RWPE1 (cell line): ENCODE measurements at regions not wholly inside any gene's neighbourhood (a gene's known extent, or its start where the extent isn't known, plus 50 kb on each side); places are given as distances from the start of the nearest gene placed in this dataset.

Source experiments
- CTCF ChIA-PET: fragments of 350-600 bp; sonication (Branson Sonifier 250); formaldehyde crosslinking; extraction: SDS; loops from one replicate; lab custom pipeline; 2021; lab: Yijun Ruan, JAX
- POLR2A ChIA-PET: fragments of 400-600 bp; formaldehyde crosslinking; extraction: SDS; loops from one replicate; lab custom pipeline; 2020; ENCODE audit warnings: antibody characterized with exemption; ENCODE audit not compliant: low non-redundant PET; lab: Yijun Ruan, JAX
- DNase-seq: peaks from one replicate; pipeline ENCODE4 v3.0.0; 2012; ENCODE audit warnings: low spot score
- H3K27ac ChIP-seq: fragments of 450-650 bp; 2 replicates; pipeline ENCODE4 v1.5.1; 2017
- CTCF ChIP-seq: fragments of 450-650 bp; conservative IDR thresholded peaks from 2 replicates; pipeline ENCODE4 v1.5.1; 2017; ENCODE audit warnings: low read depth, mild to moderate bottlenecking

GRCh38 chr15:69731581-69731980, 279.0 kb downstream of the RPLP1 start:
- POLR2A ChIA-PET, result no interaction called here

GRCh38 chr15:69732133-69732532, 279.5 kb downstream of the RPLP1 start:
- ChIA-PET CTCF (interaction anchor here (0.9 kb wide), 1 partner anchor 11 kb away, joined by 3 read pairs; no protein-coding TSS in a partner anchor), POLR2A (no interaction called here)
- TF ChIP-seq CTCF, result no peak
- H3K27ac ChIP-seq, result no peak overlapping the region
- DNase-seq, result no peak

More at GRCh38 chr15:69731581-69731980, 279.0 kb downstream of the RPLP1 start:
- no peak overlapping the region for H3K27ac ChIP-seq
- no peak for DNase-seq
- TF ChIP-seq CTCF, result no peak
- CTCF ChIA-PET, result interaction anchor here (0.9 kb wide), 1 partner anchor 12 kb away, joined by 3 read pairs; no protein-coding TSS in a partner anchor

- ChIA-PET CTCF (no interaction called here), POLR2A (no interaction called here)
- no peak overlapping the region for H3K27ac ChIP-seq
- no peak for TF ChIP-seq CTCF
- DNase-seq, result no peak
Observed at GRCh38 chr15:69734699-69735098, 282.1 kb downstream of the RPLP1 start.

GRCh38 chr15:69735121-69735520, 282.5 kb downstream of the RPLP1 start:
- CTCF ChIA-PET, result no interaction called here
- POLR2A ChIA-PET, result no interaction called here
- no peak overlapping the region for H3K27ac ChIP-seq
- TF ChIP-seq CTCF, result no peak
- DNase-seq, result no peak

GRCh38 chr15:69736161-69736560, 283.5 kb downstream of the RPLP1 start:
- POLR2A ChIA-PET, result no interaction called here

GRCh38 chr15:69737916-69738315, 285.3 kb downstream of the RPLP1 start:
- no peak for DNase-seq
- POLR2A ChIA-PET, result no interaction called here
- CTCF ChIA-PET, result interaction anchor here (0.6 kb wide), 1 partner anchor 199 kb away, joined by 4 read pairs; no protein-coding TSS in a partner anchor
- no peak overlapping the region for H3K27ac ChIP-seq
- TF ChIP-seq CTCF, result no peak

More at GRCh38 chr15:69736161-69736560, 283.5 kb downstream of the RPLP1 start:
- no peak for DNase-seq
- CTCF ChIA-PET, result interaction anchor here (0.6 to 0.7 kb wide), 2 partner anchors 15 to 987 kb away, joined by 3 read pairs; no protein-coding TSS in a partner anchor
- H3K27ac ChIP-seq, result no peak overlapping the region
- TF ChIP-seq CTCF, result no peak
